ENCODE measurements at regions not wholly inside any gene's neighbourhood (a gene's known extent, or its start where the extent isn't known, plus 50 kb on each side); places are given as distances from the start of the nearest gene placed in this dataset.

GRCh38 chr4:100130491-100130890, 59.8 kb downstream of the DDIT4L start:
- no peaks in the 10 kb centered on the region for H3K27me3 ChIP-seq (ENCODE audit: control insufficient read depth in 2 of 2, insufficient read depth in 2 of 2, low read length in 2 of 2)
- dilution Hi-C loops (cut with MboI; ENCODE audit: extremely low pct_ligation_motif_present, low sequenced_read_pairs), result no loop called here

More at GRCh38 chr4:100130491-100130890, 59.8 kb downstream of the DDIT4L start:
- no peak overlapping the region for H2AFZ ChIP-seq (ENCODE audit: low read depth, low read length)
- no peaks in the 10 kb centered on the region for H3K9me1 ChIP-seq (replicated peaks; ENCODE audit: control insufficient read depth, extremely low read depth, insufficient read depth, low read length)
- H3K79me2 ChIP-seq (ENCODE audit: control insufficient read depth, insufficient read depth, low read length), result no peaks in the 10 kb centered on the region
- H3K9me3 ChIP-seq (replicated peaks; ENCODE audit: control insufficient read depth, insufficient read depth, low read length), result no peaks in the 10 kb centered on the region
- intact Hi-C loops (cut with micrococcal nuclease), result no loop called here
- H3K9ac ChIP-seq (replicated peaks; ENCODE audit: extremely low read depth, insufficient read depth, low read length), result no peak overlapping the region
- H3K27ac ChIP-seq (ENCODE audit: insufficient read depth, low read depth, low read length), result no peak overlapping the region
- no TSS peak for BruUV-seq (replicated peaks)
- no peak for DNase-seq (ENCODE audit: low read depth, low spot score)
- no peak for FAIRE-seq
- no peaks in the 10 kb centered on the region for H3K4me1 ChIP-seq (ENCODE audit: control insufficient read depth, extremely low read depth, insufficient read depth, low read length)
- CTCF ChIA-PET, result no interaction called here
- no peaks in the 10 kb centered on the region for H4K20me1 ChIP-seq (replicated peaks; ENCODE audit: control insufficient read depth, extremely low read depth, insufficient read depth, low read length)
- TF ChIP-seq POLR2AphosphoS5 (IDR thresholded peaks at IDR 0.05; ENCODE audit: insufficient read depth, low read depth, low read length) (no peak), FOS (IDR thresholded peaks at IDR 0.05; ENCODE audit: borderline replicate concordance, insufficient read depth, low read length) (no peak), MYC (IDR thresholded peaks at IDR 0.05; ENCODE audit: low read depth, low read length) (no peak), POLR2A (IDR thresholded peaks at IDR 0.05; ENCODE audit: low read depth, low read length) (no peak), GATA2 (IDR thresholded peaks at IDR 0.05; ENCODE audit: insufficient read depth, insufficient read length, low read depth, low read length) (no peak), CTCF (IDR thresholded peaks at IDR 0.05; ENCODE audit: extremely low read depth in 1 of 2, insufficient read depth in 1 of 2, low read depth in 1 of 2, low read length in 2 of 2) (no peak), MAX (IDR thresholded peaks at IDR 0.05; ENCODE audit: insufficient read depth, insufficient read length) (no peak), EZH2 (IDR thresholded peaks at IDR 0.05; ENCODE audit: borderline replicate concordance, low read depth, low read length, severe bottlenecking) (no peak), JUN (IDR thresholded peaks at IDR 0.05; ENCODE audit: borderline replicate concordance, insufficient read depth, insufficient read length, low read depth) (no peak)
- H3K4me2 ChIP-seq (ENCODE audit: insufficient read depth, low read length), result no peak overlapping the region
- H3K4me3 ChIP-seq (replicated peaks in 1 of 3; ENCODE audit: insufficient read depth in 1 of 3, low read depth in 1 of 3, low read length in 3 of 3), result no peak overlapping the region
- H3K36me3 ChIP-seq (ENCODE audit: control insufficient read depth in 2 of 2, extremely low read depth in 1 of 2, insufficient read depth in 2 of 2, low read length in 2 of 2), result no peaks in the 10 kb centered on the region
- POLR2A ChIA-PET, result no interaction called here
